Activated CD4-positive, alpha-beta memory T cell treated with anti-CD3 and anti-CD28 coated beads, Interleukin-2, amount 10 ng/mL, durations not matched to agents 7 days and 5 days (primary cell): ENCODE measurements at regions not wholly inside any gene's neighbourhood (a gene's known extent, or its start where the extent isn't known, plus 50 kb on each side); places are given as distances from the start of the nearest gene placed in this dataset.

Source experiments
- CTCF ChIA-PET: fragments of 350-600 bp; sonication (Branson Sonifier 250); formaldehyde crosslinking; loops from one replicate; lab custom pipeline; 2021; ENCODE audit warnings: antibody characterized with exemption, inconsistent platforms; lab: Charles Lee
- POLR2A ChIA-PET: fragments of 350-600 bp; sonication (Branson Sonifier 250); formaldehyde crosslinking; loops from one replicate; lab custom pipeline; 2021; ENCODE audit warnings: antibody characterized with exemption; lab: Charles Lee
- DNase-seq: peaks from one replicate; pipeline ENCODE4 v3.0.0-alpha.2; 2020
- H3K27ac Mint-ChIP-seq: one replicate; pipeline ENCODE4 v1.8.0; 2021; ENCODE audit warnings: mild to moderate bottlenecking, mixed read lengths
- H3K27me3 Mint-ChIP-seq: one replicate; pipeline ENCODE4 v1.8.0; 2021; ENCODE audit warnings: mixed read lengths
- H3K36me3 Mint-ChIP-seq: one replicate; pipeline ENCODE4 v1.8.0; 2021; ENCODE audit warnings: low read depth, mixed read lengths
- H3K4me1 Mint-ChIP-seq: one replicate; pipeline ENCODE4 v1.8.0; 2021; ENCODE audit warnings: mixed read lengths
- H3K4me3 Mint-ChIP-seq: one replicate; pipeline ENCODE4 v1.8.0; 2021; ENCODE audit warnings: mild to moderate bottlenecking, mixed read lengths
- H3K9me3 Mint-ChIP-seq: one replicate; pipeline ENCODE4 v1.8.0; 2021; ENCODE audit warnings: mixed read lengths

GRCh38 chr20:48480216-48480772 lies 347.5 kb downstream of the PREX1 start:
- peaks cover 6% of the 10 kb centered on the region for H3K4me1 Mint-ChIP-seq
- peaks cover 45% of the 10 kb centered on the region for H3K27me3 Mint-ChIP-seq
- POLR2A ChIA-PET, result no interaction called here
- CTCF ChIA-PET, result no interaction called here
- DNase-seq, result no peak
- H3K4me3 Mint-ChIP-seq, result no peak overlapping the region
- no peak overlapping the region for H3K27ac Mint-ChIP-seq
- H3K9me3 Mint-ChIP-seq, result no peaks in the 10 kb centered on the region
- H3K36me3 Mint-ChIP-seq, result no peaks in the 10 kb centered on the region

- POLR2A ChIA-PET, result no interaction called here
- no peak overlapping the region for H3K27ac Mint-ChIP-seq
- peaks cover 6% of the 10 kb centered on the region for H3K4me1 Mint-ChIP-seq
- H3K27me3 Mint-ChIP-seq, result peaks cover 39% of the 10 kb centered on the region
- H3K36me3 Mint-ChIP-seq, result no peaks in the 10 kb centered on the region
- H3K4me3 Mint-ChIP-seq, result no peak overlapping the region
- no peak for DNase-seq
- CTCF ChIA-PET, result no interaction called here
- H3K9me3 Mint-ChIP-seq, result no peaks in the 10 kb centered on the region
These were observed 348.8 kb downstream of the PREX1 start for GRCh38 chr20:48478806-48479585.

GRCh38 chr20:48478370-48478769 lies 349.4 kb downstream of the PREX1 start:
- no peak overlapping the region for H3K27ac Mint-ChIP-seq
- H3K4me3 Mint-ChIP-seq, result no peak overlapping the region
- peaks cover 39% of the 10 kb centered on the region for H3K27me3 Mint-ChIP-seq
- peak; percentile 31 for DNase-seq
- ChIA-PET POLR2A (no interaction called here), CTCF (no interaction called here)
- H3K36me3 Mint-ChIP-seq, result no peaks in the 10 kb centered on the region
- no peaks in the 10 kb centered on the region for H3K9me3 Mint-ChIP-seq
- H3K4me1 Mint-ChIP-seq, result peaks cover 6% of the 10 kb centered on the region

- Mint-ChIP-seq H3K36me3 (no peaks in the 10 kb centered on the region), H3K4me3 (no peak overlapping the region), H3K27me3 (peaks cover 34% of the 10 kb centered on the region), H3K9me3 (no peaks in the 10 kb centered on the region), H3K27ac (no peak overlapping the region), H3K4me1 (peaks cover 6% of the 10 kb centered on the region)
- CTCF ChIA-PET, result no interaction called here
- no peak for DNase-seq
- POLR2A ChIA-PET, result no interaction called here
These were observed 350.9 kb downstream of the PREX1 start for GRCh38 chr20:48476854-48477253.

GRCh38 chr20:48474022-48474421 lies 353.8 kb downstream of the PREX1 start:
- Mint-ChIP-seq H3K9me3 (no peaks in the 10 kb centered on the region), H3K4me3 (no peak overlapping the region), H3K4me1 (peaks cover 4% of the 10 kb centered on the region), H3K27ac (no peak overlapping the region), H3K27me3 (peaks cover 13% of the 10 kb centered on the region), H3K36me3 (no peaks in the 10 kb centered on the region)
- CTCF ChIA-PET, result interaction anchor here (1.4 kb wide), 1 partner anchor 147 kb away, joined by 6 read pairs; no protein-coding TSS in a partner anchor
- no peak for DNase-seq
- POLR2A ChIA-PET, result no interaction called here

- DNase-seq, result no peak
- ChIA-PET POLR2A (no interaction called here), CTCF (interaction anchor here (0.9 kb wide), 1 partner anchor 149 kb away, joined by 3 read pairs; no protein-coding TSS in a partner anchor)
- Mint-ChIP-seq H3K27ac (no peak overlapping the region), H3K36me3 (no peaks in the 10 kb centered on the region), H3K27me3 (peaks cover 7% of the 10 kb centered on the region), H3K4me1 (peaks cover 4% of the 10 kb centered on the region), H3K4me3 (no peak overlapping the region), H3K9me3 (no peaks in the 10 kb centered on the region)
These were observed 355.9 kb downstream of the PREX1 start for GRCh38 chr20:48471759-48472408.

- ChIA-PET POLR2A (no interaction called here), CTCF (interaction anchor here (0.9 kb wide), 1 partner anchor 149 kb away, joined by 3 read pairs; no protein-coding TSS in a partner anchor)
- Mint-ChIP-seq H3K27me3 (peaks cover 4% of the 10 kb centered on the region), H3K4me1 (peaks cover 4% of the 10 kb centered on the region), H3K27ac (no peak overlapping the region), H3K9me3 (no peaks in the 10 kb centered on the region), H3K4me3 (no peak overlapping the region), H3K36me3 (no peaks in the 10 kb centered on the region)
- no peak for DNase-seq
These were observed 356.6 kb downstream of the PREX1 start for GRCh38 chr20:48471176-48471575.

- DNase-seq, result no peak
- CTCF ChIA-PET, result no interaction called here
- Mint-ChIP-seq H3K9me3 (no peaks in the 10 kb centered on the region), H3K27me3 (no peaks in the 10 kb centered on the region), H3K4me3 (no peak overlapping the region), H3K36me3 (no peaks in the 10 kb centered on the region), H3K4me1 (peaks cover 4% of the 10 kb centered on the region), H3K27ac (no peak overlapping the region)
- POLR2A ChIA-PET, result no interaction called here
These were observed 357.7 kb downstream of the PREX1 start for GRCh38 chr20:48470141-48470540.

- ChIA-PET POLR2A (no interaction called here), CTCF (no interaction called here)
- H3K27ac Mint-ChIP-seq, result no peak overlapping the region
- no peaks in the 10 kb centered on the region for H3K27me3 Mint-ChIP-seq
- H3K4me1 Mint-ChIP-seq, result peaks cover 4% of the 10 kb centered on the region
- H3K4me3 Mint-ChIP-seq, result no peak overlapping the region
- no peaks in the 10 kb centered on the region for H3K9me3 Mint-ChIP-seq
- no peak for DNase-seq
- H3K36me3 Mint-ChIP-seq, result no peaks in the 10 kb centered on the region
These were observed 358.8 kb downstream of the PREX1 start for GRCh38 chr20:48469026-48469425.

- H3K4me1 Mint-ChIP-seq, result peaks cover 4% of the 10 kb centered on the region
- H3K9me3 Mint-ChIP-seq, result no peaks in the 10 kb centered on the region
- ChIA-PET CTCF (no interaction called here), POLR2A (no interaction called here)
- no peak overlapping the region for H3K4me3 Mint-ChIP-seq
- no peaks in the 10 kb centered on the region for H3K36me3 Mint-ChIP-seq
- H3K27ac Mint-ChIP-seq, result no peak overlapping the region
- H3K27me3 Mint-ChIP-seq, result no peaks in the 10 kb centered on the region
- DNase-seq, result no peak
These were observed 359.2 kb downstream of the PREX1 start for GRCh38 chr20:48468571-48468970.

GRCh38 chr20:48467622-48468021 lies 360.2 kb downstream of the PREX1 start:
- H3K9me3 Mint-ChIP-seq, result no peaks in the 10 kb centered on the region
- POLR2A ChIA-PET, result no interaction called here
- H3K27ac Mint-ChIP-seq, result no peak overlapping the region
- no peak overlapping the region for H3K4me3 Mint-ChIP-seq
- peaks cover 4% of the 10 kb centered on the region for H3K4me1 Mint-ChIP-seq
- peaks cover 4% of the 10 kb centered on the region for H3K27me3 Mint-ChIP-seq
- H3K36me3 Mint-ChIP-seq, result no peaks in the 10 kb centered on the region
- CTCF ChIA-PET, result no interaction called here
- peak; percentile 49 for DNase-seq

GRCh38 chr20:48465271-48465670 lies 362.5 kb downstream of the PREX1 start:
- CTCF ChIA-PET, result no interaction called here
- Mint-ChIP-seq H3K27ac (no peak overlapping the region), H3K27me3 (peaks cover 12% of the 10 kb centered on the region), H3K36me3 (no peaks in the 10 kb centered on the region), H3K4me1 (peaks cover 4% of the 10 kb centered on the region), H3K4me3 (no peak overlapping the region), H3K9me3 (no peaks in the 10 kb centered on the region)
- POLR2A ChIA-PET, result no interaction called here
- DNase-seq, result no peak

GRCh38 chr20:48463916-48464315 lies 363.9 kb downstream of the PREX1 start:
- ChIA-PET POLR2A (no interaction called here), CTCF (no interaction called here)
- peaks cover 12% of the 10 kb centered on the region for H3K27me3 Mint-ChIP-seq
- no peak for DNase-seq
- no peak overlapping the region for H3K27ac Mint-ChIP-seq
- H3K4me3 Mint-ChIP-seq, result no peak overlapping the region
- peaks cover 4% of the 10 kb centered on the region for H3K4me1 Mint-ChIP-seq
- H3K9me3 Mint-ChIP-seq, result no peaks in the 10 kb centered on the region
- H3K36me3 Mint-ChIP-seq, result no peaks in the 10 kb centered on the region
